ENCODE measurements at regions not wholly inside any gene's neighbourhood (a gene's known extent, or its start where the extent isn't known, plus 50 kb on each side); places are given as distances from the start of the nearest gene placed in this dataset.
A peak's percentile ranks its signal among the peaks of the same experiment; 100 is the strongest.
"Not testable (repeated sequence)": the region's sequence is repeated elsewhere in the genome, so short reads cannot be mapped to it uniquely, and the experiment has no call there.

GRCh38 chr7:76849887-76850563 lies 182.1 kb downstream of the SPDYE17 start:
- not testable (repeated sequence) for DNase-seq (ENCODE audit: low read depth)

- not testable (repeated sequence) for DNase-seq (ENCODE audit: low read depth)
Measured at GRCh38 chr7:76839879-76840278, 192.3 kb downstream of the SPDYE17 start.

GRCh38 chr7:76839214-76839613 lies 192.9 kb downstream of the SPDYE17 start:
- not testable (repeated sequence) for DNase-seq (ENCODE audit: low read depth)

- DNase-seq (ENCODE audit: low read depth), result not testable (repeated sequence)
Measured at GRCh38 chr7:76838357-76838756, 193.8 kb downstream of the SPDYE17 start.

GRCh38 chr7:76829233-76829632 lies 202.2 kb upstream of the POMZP3 start:
- not testable (repeated sequence) for DNase-seq (ENCODE audit: low read depth)

- DNase-seq (ENCODE audit: low read depth), result not testable (repeated sequence)
Measured at GRCh38 chr7:76826181-76826580, 199.1 kb upstream of the POMZP3 start.

GRCh38 chr7:76809856-76810255 lies 182.8 kb upstream of the POMZP3 start:
- DNase-seq (ENCODE audit: low read depth), result not testable (repeated sequence)

- DNase-seq (ENCODE audit: low read depth), result not testable (repeated sequence)
Measured at GRCh38 chr7:76807588-76808100, 180.6 kb upstream of the POMZP3 start.

GRCh38 chr7:76806460-76806859 lies 179.4 kb upstream of the POMZP3 start:
- DNase-seq (ENCODE audit: low read depth), result not testable (repeated sequence)

GRCh38 chr7:76806010-76806409 lies 178.9 kb upstream of the POMZP3 start:
- not testable (repeated sequence) for DNase-seq (ENCODE audit: low read depth)

GRCh38 chr7:76805262-76805661 lies 178.2 kb upstream of the POMZP3 start:
- DNase-seq (ENCODE audit: low read depth), result not testable (repeated sequence)

- DNase-seq (ENCODE audit: low read depth), result not testable (repeated sequence)
Measured at GRCh38 chr7:76797639-76798038, 170.6 kb upstream of the POMZP3 start.

- not testable (repeated sequence) for DNase-seq (ENCODE audit: low read depth)
Measured at GRCh38 chr7:76780693-76781092, 153.6 kb upstream of the POMZP3 start.

GRCh38 chr7:76774279-76774678 lies 147.2 kb upstream of the POMZP3 start:
- DNase-seq (ENCODE audit: low read depth), result not testable (repeated sequence)

GRCh38 chr7:76771980-76772379 lies 144.9 kb upstream of the POMZP3 start:
- DNase-seq (ENCODE audit: low read depth), result not testable (repeated sequence)

GRCh38 chr7:76763977-76764376 lies 136.9 kb upstream of the POMZP3 start:
- not testable (repeated sequence) for DNase-seq (ENCODE audit: low read depth)

GRCh38 chr7:76760546-76761220 lies 133.6 kb upstream of the POMZP3 start:
- peak; percentile 35 for DNase-seq (ENCODE audit: low read depth)

GRCh38 chr7:76739538-76739937 lies 112.5 kb upstream of the POMZP3 start:
- not testable (repeated sequence) for DNase-seq (ENCODE audit: low read depth)

- DNase-seq (ENCODE audit: low read depth), result not testable (repeated sequence)
Measured at GRCh38 chr7:76736724-76737123, 109.6 kb upstream of the POMZP3 start.

- DNase-seq (ENCODE audit: low read depth), result not testable (repeated sequence)
Measured at GRCh38 chr7:76736091-76736490, 109.0 kb upstream of the POMZP3 start.

- not testable (repeated sequence) for DNase-seq (ENCODE audit: low read depth)
Measured at GRCh38 chr7:76735668-76736067, 108.6 kb upstream of the POMZP3 start.

GRCh38 chr7:76728571-76728974 lies 101.5 kb upstream of the POMZP3 start:
- not testable (repeated sequence) for DNase-seq (ENCODE audit: low read depth)

- DNase-seq (ENCODE audit: low read depth), result not testable (repeated sequence)
Measured at GRCh38 chr7:76723928-76724327, 96.8 kb upstream of the POMZP3 start.
